ENCODE measurements at regions not wholly inside any gene's neighbourhood (a gene's known extent, or its start where the extent isn't known, plus 50 kb on each side); places are given as distances from the start of the nearest gene placed in this dataset.
"Not testable (repeated sequence)": the region's sequence is repeated elsewhere in the genome, so short reads cannot be mapped to it uniquely, and the experiment has no call there.

DNA sequence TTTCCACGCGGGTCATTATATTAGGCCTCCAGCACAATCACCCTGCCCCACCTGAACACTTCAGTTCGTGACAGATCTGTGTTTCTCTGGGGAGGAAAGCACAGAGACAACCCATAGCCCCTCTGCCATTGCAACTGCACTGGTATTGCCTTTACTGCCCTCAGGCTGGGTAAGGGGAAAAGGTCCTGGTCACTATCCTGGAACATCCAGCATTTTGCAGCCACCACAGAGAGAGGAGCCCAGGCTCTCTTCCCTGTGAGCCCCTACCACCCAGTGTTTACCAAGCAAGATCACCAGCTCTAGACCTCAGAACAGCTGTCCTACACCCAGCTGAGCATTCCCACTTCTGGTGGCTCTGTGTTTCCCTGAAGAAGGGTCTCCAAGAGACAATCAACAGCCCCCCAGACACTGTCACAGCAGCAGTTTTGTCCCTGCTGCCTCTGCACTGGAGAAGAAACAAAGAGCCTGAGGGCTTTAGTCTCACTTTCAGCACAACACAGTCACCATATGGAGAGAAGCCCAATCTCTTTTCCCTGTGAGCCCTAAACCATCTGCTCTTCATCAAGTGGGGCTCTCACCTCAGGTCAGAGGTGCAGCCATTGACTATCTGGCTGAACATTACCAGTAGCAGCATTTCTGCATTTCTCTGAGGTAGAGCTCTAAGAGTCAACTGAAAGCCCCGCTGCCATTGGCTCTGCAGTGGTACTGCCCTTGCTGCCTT lies 655.2 kb upstream of the FAM174A start:
- no peak for DNase-seq

DNA sequence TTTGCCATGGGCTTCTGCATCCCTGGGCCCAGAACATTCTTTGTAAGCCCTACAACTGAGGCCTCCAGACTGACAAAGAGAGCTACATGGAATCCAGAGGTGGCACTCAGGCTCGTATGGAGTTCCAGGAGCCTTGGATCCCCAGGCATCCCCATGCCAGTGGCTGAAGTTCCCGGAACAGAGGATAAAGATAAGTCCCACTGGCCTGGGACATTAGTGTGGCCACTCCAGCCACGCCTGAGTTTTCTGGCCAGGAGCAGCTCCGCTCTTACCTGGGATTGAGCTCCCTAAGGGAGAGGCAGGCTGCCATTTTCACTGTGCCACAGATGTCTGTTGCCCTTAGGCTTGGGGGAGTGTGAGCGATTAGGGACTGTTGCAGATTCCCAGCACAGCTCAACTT lies 656.3 kb upstream of the FAM174A start:
- no peak for DNase-seq

GRCh38 chr5:99866740-99867139 lies 668.4 kb upstream of the FAM174A start:
- no peak for DNase-seq

GRCh38 chr5:99865159-99865558 lies 670.0 kb upstream of the FAM174A start:
- no peak for DNase-seq

GRCh38 chr5:99835791-99836190 lies 699.4 kb upstream of the FAM174A start:
- no peak for DNase-seq

DNA sequence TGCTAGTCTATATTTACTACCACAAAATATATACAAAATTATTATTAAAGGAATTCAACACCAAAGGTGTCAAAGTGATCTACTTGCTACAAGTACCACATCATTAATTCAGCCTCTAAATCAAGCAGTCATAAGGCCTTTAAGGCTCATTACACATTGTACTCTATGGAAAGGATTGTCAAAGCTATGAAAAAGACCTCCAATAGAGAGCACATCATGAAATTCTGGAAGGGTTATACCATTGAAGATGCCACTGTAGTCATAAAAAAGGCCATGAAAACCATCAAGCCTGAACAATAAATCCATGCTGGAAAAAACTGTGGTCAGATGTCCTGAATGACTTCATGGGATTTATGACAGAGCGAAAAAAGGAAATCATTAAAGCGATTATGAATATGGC lies 708.0 kb upstream of the FAM174A start:
- DNase-seq = no peak

- DNase-seq = no peak
These were observed 717.4 kb upstream of the FAM174A start for GRCh38 chr5:99817796-99818195.

- DNase-seq = no peak
These were observed 720.7 kb upstream of the FAM174A start for GRCh38 chr5:99814321-99815063.

DNA sequence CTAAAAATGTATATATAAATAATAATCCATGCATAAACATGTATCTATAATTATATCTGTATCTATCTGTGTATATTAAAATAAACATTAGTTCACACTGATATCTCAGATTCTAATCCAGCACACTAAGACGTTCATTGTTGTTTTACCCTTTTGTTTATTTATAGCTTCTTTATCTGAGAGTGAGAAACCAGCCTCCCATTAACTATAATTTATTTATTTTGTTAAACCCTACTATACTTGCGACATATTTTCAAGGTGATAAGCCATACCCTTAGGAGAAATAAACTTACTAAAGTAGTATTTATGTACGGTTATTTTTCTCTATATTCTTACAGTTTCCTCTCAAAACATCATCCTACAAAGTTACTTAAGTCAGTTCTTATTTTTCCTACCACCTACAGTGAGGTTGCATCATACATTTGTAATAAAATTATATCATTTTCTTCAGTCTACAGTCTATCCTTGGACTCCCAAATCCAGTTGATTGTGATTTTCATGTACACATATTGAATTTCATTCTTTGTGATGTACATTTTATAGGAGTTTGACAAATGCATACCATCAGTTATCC lies 726.4 kb upstream of the FAM174A start:
- no peak for DNase-seq

GRCh38 chr5:99807346-99807745 lies 727.8 kb upstream of the FAM174A start:
- DNase-seq = no peak

GRCh38 chr5:99795031-99795430 lies 740.1 kb upstream of the FAM174A start:
- no peak for DNase-seq

- DNase-seq = no peak
These were observed 746.7 kb upstream of the FAM174A start for GRCh38 chr5:99788482-99788881.

GRCh38 chr5:99775189-99775588 lies 760.0 kb upstream of the FAM174A start:
- no peak for DNase-seq

GRCh38 chr5:99773290-99773689 lies 761.9 kb upstream of the FAM174A start:
- DNase-seq = no peak

DNA sequence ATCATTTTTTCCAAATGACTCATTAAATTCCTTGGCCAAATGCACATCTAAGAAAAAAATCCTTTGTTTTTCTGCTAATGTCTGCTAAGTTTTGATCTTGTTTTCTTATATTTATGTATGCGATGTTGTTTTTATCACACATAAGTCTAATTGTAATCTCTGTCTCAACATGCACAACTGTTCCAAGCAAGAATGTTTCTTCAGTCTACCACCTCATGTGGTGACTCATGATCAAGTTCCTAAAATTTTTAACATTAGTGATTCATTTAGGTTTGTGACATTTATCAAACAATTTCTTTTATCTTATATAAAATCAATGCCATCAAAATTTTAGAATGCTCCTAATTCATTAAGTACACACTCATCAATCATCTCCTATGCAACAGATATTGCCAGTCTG lies 763.9 kb upstream of the FAM174A start:
- DNase-seq = no peak

GRCh38 chr5:99765011-99765410 lies 770.2 kb upstream of the FAM174A start:
- DNase-seq = no peak

GRCh38 chr5:99763021-99763774 lies 772.0 kb upstream of the FAM174A start:
- no peak for DNase-seq

- no peak for DNase-seq
These were observed 787.8 kb upstream of the FAM174A start for GRCh38 chr5:99747342-99747741.

DNA sequence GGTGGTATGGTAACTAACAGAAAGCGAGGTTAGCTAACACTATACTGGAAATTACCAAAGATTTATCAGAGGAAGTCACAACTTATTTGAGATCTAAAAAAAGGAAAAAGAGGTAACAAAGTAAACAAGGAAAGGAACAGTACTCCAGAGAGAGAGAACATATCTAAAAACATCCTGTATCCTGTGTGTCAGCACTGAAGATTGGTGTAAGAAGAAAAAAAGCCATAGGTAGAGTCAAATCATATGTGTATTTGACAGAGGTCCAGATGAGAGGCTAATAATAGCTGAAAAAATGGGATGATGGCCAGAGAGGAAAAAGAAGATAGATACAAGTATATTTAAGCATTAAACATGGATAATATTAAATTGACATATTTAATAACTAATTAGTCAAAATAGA lies 802.0 kb upstream of the FAM174A start:
- DNase-seq = not testable (repeated sequence)

- not testable (repeated sequence) for DNase-seq
These were observed 801.8 kb upstream of the CHD1 start for GRCh38 chr5:99730653-99731052.

DNA sequence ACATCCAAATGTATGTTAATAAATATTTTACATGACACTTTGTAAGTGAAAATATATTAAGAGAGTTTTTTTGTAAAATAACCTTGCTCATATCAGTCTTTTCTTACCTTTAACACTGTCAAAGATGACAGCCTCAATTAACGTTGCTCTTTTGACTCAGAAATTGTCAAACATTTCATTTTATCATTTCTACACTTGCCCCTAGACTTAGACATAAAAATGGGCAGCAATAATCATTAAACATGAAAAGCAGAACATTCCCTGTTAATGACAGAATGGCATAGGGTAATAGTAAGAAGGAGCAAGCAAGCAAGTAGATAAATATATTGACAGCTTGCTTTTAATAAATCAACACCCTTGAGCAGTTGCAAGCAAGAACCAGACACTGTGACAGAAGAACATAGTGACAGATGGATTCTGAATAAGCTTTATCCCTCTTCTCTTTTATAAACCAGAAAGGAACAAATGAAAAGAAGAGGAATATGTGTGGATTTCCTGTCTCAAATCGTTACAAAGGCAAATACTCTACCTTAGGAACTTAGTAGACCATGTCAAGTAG lies 796.0 kb upstream of the CHD1 start:
- DNase-seq = no peak

DNA sequence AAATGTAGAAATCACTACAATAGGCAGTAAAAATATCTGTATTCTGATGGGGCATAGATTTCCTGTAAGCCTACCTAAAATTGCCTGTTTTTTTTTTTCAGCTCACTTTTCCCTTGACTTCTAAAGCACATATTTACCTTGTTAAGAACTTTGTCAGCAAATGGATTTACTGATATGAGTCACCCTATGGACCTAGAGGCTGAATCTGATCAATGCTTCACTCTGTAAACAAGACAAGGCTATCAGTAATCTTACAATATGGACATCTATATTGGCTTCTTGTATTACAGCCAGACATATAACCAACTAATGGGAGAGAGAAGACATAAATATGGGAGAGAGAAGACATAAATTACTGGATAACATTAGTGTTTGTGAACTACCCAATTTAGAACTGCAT lies 792.7 kb upstream of the CHD1 start:
- no peak for DNase-seq

DNA sequence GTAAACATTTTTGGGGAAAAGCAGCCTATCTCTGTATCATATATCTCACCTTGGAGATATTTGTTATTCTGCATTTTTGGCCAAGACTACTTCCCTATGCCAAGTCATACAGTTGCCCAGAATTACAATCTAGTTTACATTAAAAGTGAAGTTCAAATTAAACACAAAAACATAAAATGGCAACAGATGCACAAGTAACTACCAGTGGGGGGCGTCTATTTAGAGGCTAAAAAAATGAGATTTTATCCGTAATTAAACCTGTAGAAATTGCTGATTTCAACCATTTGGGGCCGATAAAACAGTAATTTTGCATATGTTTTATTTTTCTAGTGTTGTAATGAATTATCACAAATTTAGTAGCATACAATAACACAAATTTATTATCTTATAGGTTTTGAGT lies 787.1 kb upstream of the CHD1 start:
- no peak for DNase-seq
